ENCODE measurements at regions not wholly inside any gene's neighbourhood (a gene's known extent, or its start where the extent isn't known, plus 50 kb on each side); places are given as distances from the start of the nearest gene placed in this dataset.

DNA sequence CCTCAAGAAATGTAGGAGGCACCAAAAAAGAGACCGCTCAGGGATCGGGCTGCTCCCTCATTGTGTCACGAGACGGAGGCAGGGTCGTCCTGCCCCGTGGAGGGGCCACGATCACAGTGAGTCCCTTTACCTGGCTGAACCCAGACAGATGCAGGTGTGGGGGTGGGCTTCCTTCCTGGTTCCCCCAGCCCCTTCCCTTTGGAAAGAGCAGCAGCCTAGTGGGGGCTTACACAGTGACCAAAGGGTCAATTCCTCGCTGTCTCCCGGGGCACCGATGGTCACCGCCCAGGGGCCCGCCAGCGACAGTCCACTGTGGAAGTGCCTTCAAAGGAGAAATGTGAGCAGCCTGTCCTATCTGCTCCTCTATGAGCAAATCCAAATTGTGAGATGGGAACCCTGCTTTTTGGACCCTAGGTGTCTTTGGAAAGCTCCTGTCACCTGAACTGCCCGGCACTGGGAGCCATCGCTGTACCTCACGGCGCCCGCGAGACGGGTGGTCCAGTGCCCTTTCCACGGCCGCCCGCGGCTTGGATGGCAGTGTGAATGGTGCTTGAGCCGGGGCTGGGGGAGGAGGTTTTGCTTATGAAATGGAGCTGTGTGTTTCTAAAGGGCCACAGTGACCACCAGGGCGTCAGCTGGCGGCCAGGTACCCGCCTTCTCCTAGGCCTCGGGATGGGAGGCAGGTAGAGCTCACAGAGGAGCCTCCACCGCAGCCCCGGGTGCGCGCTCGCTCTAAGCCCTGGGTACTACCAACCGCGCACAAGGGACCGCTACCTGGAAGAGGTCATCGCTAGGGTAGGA, 155.7 kb downstream of the KLF13 start:
- intact Hi-C loops (cut with micrococcal nuclease): loop anchor here (5.0 kb wide), 1 partner anchor 135 kb away; no protein-coding TSS in a partner anchor
- DNase-seq: no peak
- peaks cover 60% of the 10 kb centered on the region for H3K36me3 Mint-ChIP-seq (ENCODE audit: low read depth)
- H3K4me3 Mint-ChIP-seq: peak overlapping the region; percentile 82
- H3K27ac Mint-ChIP-seq: peak overlapping the region; percentile 95
- CTCF ChIA-PET: interaction anchor here (1.0 to 3.2 kb wide), 8 partner anchors 8 to 215 kb away, joined by 3 to 18 read pairs (median 7); no protein-coding TSS in a partner anchor
- POLR2A ChIA-PET: interaction anchor here (0.7 to 7.0 kb wide), 10 partner anchors 9 to 431 kb away, joined by 3 to 96 read pairs (median 5); no protein-coding TSS in a partner anchor
- no peaks in the 10 kb centered on the region for H3K27me3 Mint-ChIP-seq
- peaks cover 61% of the 10 kb centered on the region for H3K4me1 Mint-ChIP-seq (ENCODE audit: low read depth)
- peaks cover 5% of the 10 kb centered on the region for H3K9me3 Mint-ChIP-seq
- TF ChIP-seq, protein P1, sequence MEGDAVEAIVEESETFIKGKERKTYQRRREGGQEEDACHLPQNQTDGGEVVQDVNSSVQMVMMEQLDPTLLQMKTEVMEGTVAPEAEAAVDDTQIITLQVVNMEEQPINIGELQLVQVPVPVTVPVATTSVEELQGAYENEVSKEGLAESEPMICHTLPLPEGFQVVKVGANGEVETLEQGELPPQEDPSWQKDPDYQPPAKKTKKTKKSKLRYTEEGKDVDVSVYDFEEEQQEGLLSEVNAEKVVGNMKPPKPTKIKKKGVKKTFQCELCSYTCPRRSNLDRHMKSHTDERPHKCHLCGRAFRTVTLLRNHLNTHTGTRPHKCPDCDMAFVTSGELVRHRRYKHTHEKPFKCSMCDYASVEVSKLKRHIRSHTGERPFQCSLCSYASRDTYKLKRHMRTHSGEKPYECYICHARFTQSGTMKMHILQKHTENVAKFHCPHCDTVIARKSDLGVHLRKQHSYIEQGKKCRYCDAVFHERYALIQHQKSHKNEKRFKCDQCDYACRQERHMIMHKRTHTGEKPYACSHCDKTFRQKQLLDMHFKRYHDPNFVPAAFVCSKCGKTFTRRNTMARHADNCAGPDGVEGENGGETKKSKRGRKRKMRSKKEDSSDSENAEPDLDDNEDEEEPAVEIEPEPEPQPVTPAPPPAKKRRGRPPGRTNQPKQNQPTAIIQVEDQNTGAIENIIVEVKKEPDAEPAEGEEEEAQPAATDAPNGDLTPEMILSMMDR (IDR thresholded peaks at IDR 0.05): no peak
- no peak for ATAC-seq

DNA sequence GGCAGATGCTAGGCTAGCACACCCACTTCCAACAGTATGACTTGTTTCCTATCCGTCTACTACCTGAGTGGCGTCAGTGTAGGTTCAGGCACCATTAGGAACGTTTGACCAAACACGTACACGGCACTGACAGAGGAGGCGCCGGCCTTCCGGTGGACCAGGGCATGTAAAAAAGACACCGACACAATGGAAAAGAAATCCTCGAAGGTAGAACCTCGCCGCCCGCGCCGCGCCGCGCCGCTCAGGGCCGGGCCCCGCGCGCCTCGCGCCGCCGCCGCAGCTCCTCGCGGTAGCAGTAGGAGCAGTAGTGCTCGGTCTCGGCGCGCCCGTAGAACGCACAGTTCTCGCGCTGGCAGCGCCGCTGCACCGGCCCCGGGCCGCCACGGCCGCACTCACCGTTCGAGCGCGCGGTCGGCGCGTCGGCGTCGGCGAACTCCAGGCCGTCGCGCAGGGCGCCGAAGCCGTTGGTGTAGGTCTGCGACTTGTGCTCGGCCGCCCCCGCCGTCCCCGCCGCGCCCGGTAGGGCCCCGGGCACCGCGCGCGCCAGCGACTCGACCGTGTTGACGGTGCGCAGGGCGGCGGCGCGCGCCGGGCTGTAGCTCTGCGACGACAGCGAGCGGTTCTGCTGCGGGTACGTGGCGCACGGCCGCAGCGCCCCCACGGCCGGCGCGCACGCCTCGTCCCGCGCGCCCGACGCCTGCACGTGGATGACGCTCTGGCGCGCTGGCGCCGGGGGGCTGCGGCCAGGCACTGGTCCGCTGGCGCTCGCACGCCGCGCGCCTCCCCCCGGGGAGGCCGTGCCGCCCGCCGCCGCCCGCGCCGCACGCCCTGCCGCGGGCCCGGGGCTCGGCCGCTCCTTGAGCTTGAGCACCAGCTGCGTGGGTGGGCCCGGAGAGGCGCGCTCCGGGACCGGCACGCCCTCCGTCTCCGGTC, 156.7 kb downstream of the KLF13 start:
- Mint-ChIP-seq H3K4me3 (peak overlapping the region; percentile 82), H3K4me1 (ENCODE audit: low read depth) (peaks cover 65% of the 10 kb centered on the region), H3K27me3 (no peaks in the 10 kb centered on the region), H3K27ac (peak overlapping the region; percentile 95), H3K9me3 (no peaks in the 10 kb centered on the region), H3K36me3 (ENCODE audit: low read depth) (peaks cover 51% of the 10 kb centered on the region)
- intact Hi-C loops (cut with micrococcal nuclease): loop anchor here (5.0 kb wide), 1 partner anchor 136 kb away; no protein-coding TSS in a partner anchor
- ChIA-PET CTCF (interaction anchor here (1.0 to 3.2 kb wide), 8 partner anchors 9 to 216 kb away, joined by 3 to 18 read pairs (median 6); no protein-coding TSS in a partner anchor), POLR2A (interaction anchor here (1.0 to 7.0 kb wide), 10 partner anchors 10 to 135 kb away, joined by 3 to 96 read pairs (median 5); no protein-coding TSS in a partner anchor)
- DNase-seq (peak; percentile 85), ATAC-seq (peak; percentile 80)
- TF ChIP-seq, protein P1 (IDR thresholded peaks at IDR 0.05): no peak

DNA sequence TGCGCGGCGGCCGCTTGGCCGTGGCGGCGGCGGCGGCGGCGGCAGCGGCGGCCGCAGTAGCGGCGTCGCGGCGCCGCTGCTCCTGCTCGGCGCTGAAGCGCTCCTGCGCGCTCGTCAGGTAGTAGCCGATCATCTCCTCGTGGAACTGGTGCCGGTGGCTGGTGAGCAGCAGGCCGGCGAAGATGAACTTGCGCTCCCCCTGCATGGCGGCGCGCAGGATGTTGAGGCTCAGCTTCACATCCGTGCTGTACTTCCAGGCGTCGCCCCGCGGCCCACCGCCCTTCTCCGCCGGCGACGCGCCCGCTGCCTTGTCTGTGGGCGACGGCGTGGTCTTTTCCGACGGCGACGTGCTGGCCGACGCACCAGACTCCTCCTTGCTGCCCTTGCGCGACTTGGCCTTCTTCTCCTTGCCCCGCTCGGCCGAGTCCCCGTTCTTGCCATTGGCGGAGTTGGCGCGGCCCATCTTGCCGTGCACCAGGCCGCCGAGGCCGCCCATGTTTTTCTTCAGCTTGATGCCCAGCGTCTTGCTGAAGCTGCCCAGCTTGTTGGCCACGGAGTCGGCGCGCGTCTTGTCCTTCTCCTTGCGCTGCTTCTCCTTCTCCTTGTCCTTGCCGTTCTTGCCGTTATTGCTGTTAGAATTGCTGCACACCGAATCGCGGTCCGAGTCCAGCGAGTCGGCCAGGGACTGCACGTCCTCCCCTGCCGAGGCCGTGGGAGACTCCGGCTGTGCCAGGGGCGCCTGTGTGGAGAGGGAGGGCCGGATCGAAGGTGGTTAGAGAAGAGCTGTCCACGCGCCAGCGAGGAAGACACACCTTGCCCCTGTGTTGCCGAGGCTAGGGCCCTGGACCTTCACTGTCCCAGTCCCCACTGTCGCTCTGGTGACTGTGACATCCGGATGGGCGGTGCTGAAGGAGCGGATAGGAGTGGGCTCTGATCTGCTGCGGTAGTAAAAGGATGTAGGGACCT, 157.6 kb downstream of the KLF13 start:
- peak overlapping the region; percentile 86 for H3K27ac Mint-ChIP-seq
- DNase-seq (peak; percentile 58), ATAC-seq (peak; percentile 24)
- H3K4me3 Mint-ChIP-seq: peak overlapping the region; percentile 81
- H3K9me3 Mint-ChIP-seq: no peaks in the 10 kb centered on the region
- H3K36me3 Mint-ChIP-seq (ENCODE audit: low read depth): peaks cover 42% of the 10 kb centered on the region
- ChIA-PET CTCF (interaction anchor here (0.8 to 3.2 kb wide), 6 partner anchors 15 to 131 kb away, joined by 3 to 18 read pairs (median 4); no protein-coding TSS in a partner anchor), POLR2A (interaction anchor here (1.1 to 7.0 kb wide), 9 partner anchors 11 to 136 kb away, joined by 3 to 96 read pairs (median 5); no protein-coding TSS in a partner anchor)
- intact Hi-C loops (cut with micrococcal nuclease): loop anchor here (5.0 kb wide), 1 partner anchor 137 kb away; no protein-coding TSS in a partner anchor
- H3K27me3 Mint-ChIP-seq: no peaks in the 10 kb centered on the region
- TF ChIP-seq, protein P1 (IDR thresholded peaks at IDR 0.05): no peak
- H3K4me1 Mint-ChIP-seq (ENCODE audit: low read depth): peaks cover 69% of the 10 kb centered on the region

DNA sequence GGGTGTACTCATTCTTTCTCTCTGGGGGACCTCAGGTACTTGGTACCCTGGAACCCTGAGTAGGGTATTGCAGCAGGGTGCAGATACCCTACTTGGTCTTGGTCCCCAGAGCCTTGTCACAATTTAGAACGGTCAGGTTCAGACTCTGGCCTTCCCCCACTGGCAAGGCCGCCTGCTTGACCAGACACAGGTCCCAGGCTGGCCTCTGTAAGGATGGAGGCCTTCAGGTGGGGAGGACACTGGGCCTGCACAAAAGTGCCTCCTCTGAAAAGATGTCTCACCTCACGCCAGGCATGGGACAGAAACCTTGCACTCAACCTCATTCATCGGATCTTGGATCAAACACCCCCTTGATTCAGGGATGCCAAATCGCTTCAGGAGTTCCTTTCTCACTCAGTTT, 158.4 kb downstream of the KLF13 start:
- H3K4me3 Mint-ChIP-seq: peak overlapping the region; percentile 81
- TF ChIP-seq, protein P1 (IDR thresholded peaks at IDR 0.05): no peak
- no peaks in the 10 kb centered on the region for H3K27me3 Mint-ChIP-seq
- H3K27ac Mint-ChIP-seq: peak overlapping the region; percentile 86
- POLR2A ChIA-PET: interaction anchor here (1.1 to 7.0 kb wide), 5 partner anchors 11 to 137 kb away, joined by 3 to 96 read pairs (median 29); no protein-coding TSS in a partner anchor
- CTCF ChIA-PET: interaction anchor here (0.8 to 3.2 kb wide), 4 partner anchors 16 to 132 kb away, joined by 3 to 18 read pairs (median 10); no protein-coding TSS in a partner anchor
- intact Hi-C loops (cut with micrococcal nuclease): loop anchor here (5.0 kb wide), 3 partner anchors 118 to 283 kb away; no protein-coding TSS in a partner anchor
- H3K9me3 Mint-ChIP-seq: no peaks in the 10 kb centered on the region
- peaks cover 41% of the 10 kb centered on the region for H3K36me3 Mint-ChIP-seq (ENCODE audit: low read depth)
- peaks cover 69% of the 10 kb centered on the region for H3K4me1 Mint-ChIP-seq (ENCODE audit: low read depth)
- DNase-seq: no peak
- no peak for ATAC-seq

All from activated CD8-positive, alpha-beta T cell treated with anti-CD3 and anti-CD28 coated beads for 36 hours (primary cell).